ENCODE measurements at regions not wholly inside any gene's neighbourhood (a gene's known extent, or its start where the extent isn't known, plus 50 kb on each side); places are given as distances from the start of the nearest gene placed in this dataset.

GRCh38 chr6:6870921-6871320 lies 236.8 kb upstream of the RREB1 start:
- TF ChIP-seq EZH2 (IDR thresholded peaks at IDR 0.05) (no peak), CTCF (IDR thresholded peaks at IDR 0.05) (no peak), EZH2phosphoT487 (IDR thresholded peaks at IDR 0.05) (no peak)
- Histone ChIP-seq H3K36me3 (no peaks in the 10 kb centered on the region), H2AFZ (replicated peaks) (no peak overlapping the region)

GRCh38 chr6:6872459-6873344 lies 235.1 kb upstream of the RREB1 start:
- Histone ChIP-seq H3K79me2 (ENCODE audit: low read depth) (no peaks in the 10 kb centered on the region), H3K4me1 (no peaks in the 10 kb centered on the region), H2AFZ (replicated peaks) (no peak overlapping the region), H3K36me3 (no peaks in the 10 kb centered on the region), H3K9me3 (ENCODE audit: low read depth) (no peaks in the 10 kb centered on the region), H3K27me3 (no peaks in the 10 kb centered on the region), H3K4me2 (no peak overlapping the region), H3F3A (ENCODE audit: low read depth) (no peaks in the 10 kb centered on the region), H3K4me3 (no peak overlapping the region), H4K20me1 (ENCODE audit: low read depth) (no peaks in the 10 kb centered on the region), H3K9ac (no peak overlapping the region), H3K27ac (no peak overlapping the region)
- Mint-ChIP-seq H3K4me1 (no peaks in the 10 kb centered on the region), H3K9me3 (no peaks in the 10 kb centered on the region), H3K4me3 (no peak overlapping the region), H3K27ac (no peak overlapping the region), H3K36me3 (no peaks in the 10 kb centered on the region), H3K27me3 (ENCODE audit: insufficient read depth, low read depth) (no peaks in the 10 kb centered on the region)
- DNase-seq (ENCODE audit: low spot score), result no peak
- no peak for TF ChIP-seq EZH2phosphoT487 (IDR thresholded peaks at IDR 0.05)
- TF ChIP-seq CTCF (IDR thresholded peaks at IDR 0.05), result no peak
- no peak for TF ChIP-seq EZH2 (IDR thresholded peaks at IDR 0.05)

More at GRCh38 chr6:6870921-6871320, 236.8 kb upstream of the RREB1 start:
- Histone ChIP-seq H3K9me3 (ENCODE audit: low read depth) (no peaks in the 10 kb centered on the region), H3K4me3 (no peak overlapping the region), H3K4me1 (no peaks in the 10 kb centered on the region), H3K27ac (no peak overlapping the region), H3F3A (ENCODE audit: low read depth) (no peaks in the 10 kb centered on the region), H3K79me2 (ENCODE audit: low read depth) (no peaks in the 10 kb centered on the region), H3K9ac (no peak overlapping the region), H3K4me2 (no peak overlapping the region), H4K20me1 (ENCODE audit: low read depth) (no peaks in the 10 kb centered on the region), H3K27me3 (no peaks in the 10 kb centered on the region)
- H3K27me3 Mint-ChIP-seq (ENCODE audit: insufficient read depth, low read depth), result no peaks in the 10 kb centered on the region
- H3K36me3 Mint-ChIP-seq, result no peaks in the 10 kb centered on the region
- no peaks in the 10 kb centered on the region for H3K4me1 Mint-ChIP-seq
- DNase-seq (ENCODE audit: low spot score), result no peak
- H3K27ac Mint-ChIP-seq, result no peak overlapping the region
- no peak overlapping the region for H3K4me3 Mint-ChIP-seq
- no peaks in the 10 kb centered on the region for H3K9me3 Mint-ChIP-seq

GRCh38 chr6:6873778-6874177 lies 234.0 kb upstream of the RREB1 start:
- no peaks in the 10 kb centered on the region for H3K36me3 Mint-ChIP-seq
- H3K27ac Mint-ChIP-seq, result no peak overlapping the region
- no peaks in the 10 kb centered on the region for H3K36me3 ChIP-seq
- H3K9me3 Mint-ChIP-seq, result no peaks in the 10 kb centered on the region
- H2AFZ ChIP-seq (replicated peaks), result no peak overlapping the region
- H3K27ac ChIP-seq, result no peak overlapping the region
- H3K4me3 ChIP-seq, result no peak overlapping the region
- H3K27me3 Mint-ChIP-seq (ENCODE audit: insufficient read depth, low read depth), result no peaks in the 10 kb centered on the region
- no peak for TF ChIP-seq EZH2 (IDR thresholded peaks at IDR 0.05)
- TF ChIP-seq CTCF (IDR thresholded peaks at IDR 0.05), result no peak
- TF ChIP-seq EZH2phosphoT487 (IDR thresholded peaks at IDR 0.05), result no peak
- no peaks in the 10 kb centered on the region for H3F3A ChIP-seq (ENCODE audit: low read depth)
- no peaks in the 10 kb centered on the region for H3K79me2 ChIP-seq (ENCODE audit: low read depth)
- no peak for DNase-seq (ENCODE audit: low spot score)
- H3K4me1 Mint-ChIP-seq, result no peaks in the 10 kb centered on the region
- H3K9me3 ChIP-seq (ENCODE audit: low read depth), result no peaks in the 10 kb centered on the region
- no peaks in the 10 kb centered on the region for H4K20me1 ChIP-seq (ENCODE audit: low read depth)
- H3K27me3 ChIP-seq, result no peaks in the 10 kb centered on the region
- H3K4me1 ChIP-seq, result no peaks in the 10 kb centered on the region
- no peak overlapping the region for H3K4me3 Mint-ChIP-seq
- H3K9ac ChIP-seq, result no peak overlapping the region
- no peak overlapping the region for H3K4me2 ChIP-seq

Data from neural progenitor cell (in vitro differentiated cells).